H9 (cell line): ENCODE measurements at regions not wholly inside any gene's neighbourhood (a gene's known extent, or its start where the extent isn't known, plus 50 kb on each side); places are given as distances from the start of the nearest gene placed in this dataset.

ENCODE experiments used
- DNase-seq: peaks from one replicate; pipeline ENCODE4 v3.0.0-alpha.2; 2017
- H2AFZ ChIP-seq: one replicate; pipeline ENCODE4 v1.6.1; 2013; ENCODE audit warnings: mild to moderate bottlenecking, low read length, control low read depth, moderate library complexity
- H2AK5ac ChIP-seq: 2 replicates; pipeline ENCODE4 v1.6.1; 2013; ENCODE audit warnings: low read length, control low read depth, mixed read lengths; ENCODE audit not compliant: insufficient read length
- H2BK120ac ChIP-seq: one replicate; pipeline ENCODE4 v1.6.1; 2013; ENCODE audit warnings: low read depth, mild to moderate bottlenecking, low read length, control low read depth, inconsistent platforms; ENCODE audit not compliant: poor library complexity, severe bottlenecking
- H2BK12ac ChIP-seq: 2 replicates; pipeline ENCODE4 v1.6.1; 2013; ENCODE audit warnings: low read length, control low read depth, mixed read lengths, low read depth; ENCODE audit not compliant: insufficient read length
- H2BK15ac ChIP-seq: 2 replicates; pipeline ENCODE4 v1.6.1; 2013; ENCODE audit warnings: low read depth, low read length, control low read depth
- H2BK20ac ChIP-seq: one replicate; pipeline ENCODE4 v1.6.1; 2013; ENCODE audit warnings: low read depth, mild to moderate bottlenecking, low read length, control low read depth, inconsistent platforms; ENCODE audit not compliant: poor library complexity, severe bottlenecking
- H2BK5ac ChIP-seq: 2 replicates; pipeline ENCODE4 v1.6.1; 2013; ENCODE audit warnings: low read length, control low read depth, mixed read lengths; ENCODE audit not compliant: insufficient read length
- H3K14ac ChIP-seq: 2 replicates; pipeline ENCODE4 v1.6.1; 2013; ENCODE audit warnings: low read length, control low read depth; ENCODE audit not compliant: insufficient read depth
- H3K18ac ChIP-seq: 2 replicates; pipeline ENCODE4 v1.6.1; 2013; ENCODE audit warnings: low read depth, mild to moderate bottlenecking, mixed read lengths, low read length, control low read depth; ENCODE audit not compliant: insufficient read length
- H3K23ac ChIP-seq: 2 replicates; pipeline ENCODE4 v1.6.1; 2013; ENCODE audit warnings: low read length, control low read depth, mixed read lengths, low read depth; ENCODE audit not compliant: insufficient read length
- H3K23me2 ChIP-seq: 2 replicates; pipeline ENCODE4 v1.6.1; 2013; ENCODE audit warnings: low read depth, mild to moderate bottlenecking, mixed read lengths, low read length, control low read depth; ENCODE audit not compliant: insufficient read length, poor library complexity, severe bottlenecking
- H3K27ac ChIP-seq: 2 replicates; pipeline ENCODE4 v1.5.1; 2013; ENCODE audit warnings: low read length, control low read depth, mixed read lengths, low read depth; ENCODE audit not compliant: insufficient read length
- H3K27me3 ChIP-seq: 2 replicates; pipeline ENCODE4 v1.6.1; 2013; ENCODE audit warnings: low read length, control low read depth, inconsistent platforms; ENCODE audit not compliant: insufficient read depth
- H3K4ac ChIP-seq: 2 replicates; pipeline ENCODE4 v1.6.1; 2013; ENCODE audit warnings: low read depth, mild to moderate bottlenecking, control low read depth, inconsistent platforms, low read length, moderate library complexity
- H3K4me1 ChIP-seq: 2 replicates; pipeline ENCODE4 v1.6.1; 2013; ENCODE audit warnings: low read length, control low read depth, inconsistent platforms; ENCODE audit not compliant: insufficient read depth
- H3K4me2 ChIP-seq: 2 replicates; pipeline ENCODE4 v1.6.1; 2013; ENCODE audit warnings: low read length, control low read depth, mixed read lengths; ENCODE audit not compliant: insufficient read length, insufficient read depth
- H3K56ac ChIP-seq: 2 replicates; pipeline ENCODE4 v1.6.1; 2013; ENCODE audit warnings: low read depth, mild to moderate bottlenecking, mixed read lengths, low read length, control low read depth; ENCODE audit not compliant: insufficient read length
- H3K79me1 ChIP-seq: 2 replicates; pipeline ENCODE4 v1.6.1; 2013; ENCODE audit warnings: low read depth, mild to moderate bottlenecking, moderate library complexity, low read length, control low read depth, inconsistent platforms; ENCODE audit not compliant: insufficient read depth, poor library complexity, severe bottlenecking
- H3K79me2 ChIP-seq: 2 replicates; pipeline ENCODE4 v1.6.1; 2013; ENCODE audit warnings: low read length, control low read depth, inconsistent platforms; ENCODE audit not compliant: insufficient read depth
- H3K9ac ChIP-seq: 2 replicates; pipeline ENCODE4 v1.6.1; 2013; ENCODE audit warnings: low read length, control low read depth, mixed read lengths; ENCODE audit not compliant: insufficient read length; ENCODE audit errors: extremely low read depth
- H3K9me3 ChIP-seq: one replicate; pipeline ENCODE4 v1.6.1; 2013; ENCODE audit warnings: low read depth, low read length, inconsistent platforms; ENCODE audit not compliant: control insufficient read depth
- H3T11ph ChIP-seq: one replicate; pipeline ENCODE4 v1.6.1; 2013; ENCODE audit warnings: mild to moderate bottlenecking, low read length, control low read depth, inconsistent platforms
- H4K20me1 ChIP-seq: one replicate; pipeline ENCODE4 v1.6.1; 2013; ENCODE audit not compliant: control insufficient read depth, insufficient read length, insufficient read depth
- H4K5ac ChIP-seq: 2 replicates; pipeline ENCODE4 v1.6.1; 2013; ENCODE audit warnings: low read depth, mild to moderate bottlenecking, mixed read lengths, low read length, control low read depth; ENCODE audit not compliant: insufficient read length
- H4K8ac ChIP-seq: replicated peaks from 2 replicates; pipeline ENCODE4 v1.6.1; 2013; ENCODE audit warnings: low read length, control low read depth, mixed read lengths, low read depth; ENCODE audit not compliant: insufficient read length
- H4K91ac ChIP-seq: 2 replicates; pipeline ENCODE4 v1.6.1; 2013; ENCODE audit warnings: low read depth, mild to moderate bottlenecking, moderate library complexity, mixed read lengths, low read length, control low read depth; ENCODE audit not compliant: insufficient read length
- H3K27ac Mint-ChIP-seq, 3 experiments: 2 replicates in 2 of 3; 3 replicates in 1 of 3; pipeline ENCODE4 v1.8.0; 2020 to 2021; ENCODE audit warnings: mixed read lengths in 3 of 3, mild to moderate bottlenecking in 1 of 3, moderate library complexity in 1 of 3
- H3K27me3 Mint-ChIP-seq: 2 replicates; pipeline ENCODE4 v1.8.0; 2021; ENCODE audit warnings: low read depth, mild to moderate bottlenecking, moderate library complexity, mixed read lengths
- H3K36me3 Mint-ChIP-seq, 3 experiments: 2 replicates in 2 of 3; 3 replicates in 1 of 3; pipeline ENCODE4 v1.8.0; 2020 to 2021; ENCODE audit warnings: low read depth in 3 of 3, mixed read lengths in 3 of 3; ENCODE audit not compliant: insufficient read depth in 1 of 3
- H3K4me1 Mint-ChIP-seq, 2 experiments: 2 replicates each; pipeline ENCODE4 v1.8.0; 2020; ENCODE audit warnings: mixed read lengths in 2 of 2
- H3K4me3 Mint-ChIP-seq, 2 experiments: 2 replicates in 1 of 2; 3 replicates in 1 of 2; pipeline ENCODE4 v1.8.0; 2020 to 2021; ENCODE audit warnings: mild to moderate bottlenecking in 2 of 2, mixed read lengths in 2 of 2, moderate library complexity in 1 of 2
- H3K9me3 Mint-ChIP-seq, 2 experiments: 2 replicates in 1 of 2; 3 replicates in 1 of 2; pipeline ENCODE4 v1.8.0; 2020; ENCODE audit warnings: mild to moderate bottlenecking in 2 of 2, mixed read lengths in 2 of 2, moderate library complexity in 1 of 2
- WGBS: extraction: QIAGEN DNeasy Blood & Tissue Kit; methylation state at CpG from one replicate; pipeline ENCODE4 v1.1.7; 2013; ENCODE audit warnings: missing lambda C conversion rate, low lambda C conversion rate, mixed read lengths; ENCODE audit not compliant: insufficient read length; ENCODE audit errors: extremely low coverage; 5-methylcytosine and 5-hydroxymethylcytosine counted together
- TF ChIP-seq, protein P1 (sequence below): fragments of 200-600 bp; sonication (generic); conservative IDR thresholded peaks from 3 replicates; pipeline ENCODE4 v1.8.0; 2021; ENCODE audit warnings: antibody characterized with exemption, mild to moderate bottlenecking

GRCh38 chr6:100126790-100127484, 132.9 kb upstream of the MCHR2 start:
- Histone ChIP-seq H3K79me2 (no peaks in the 10 kb centered on the region), H2BK20ac (no peak overlapping the region), H4K5ac (no peak overlapping the region), H3K9ac (no peak overlapping the region), H3T11ph (no peak overlapping the region), H3K27me3 (no peaks in the 10 kb centered on the region), H3K23me2 (no peaks in the 10 kb centered on the region), H2AK5ac (no peak overlapping the region), H3K56ac (no peak overlapping the region), H2BK15ac (no peak overlapping the region), H2BK120ac (no peak overlapping the region), H4K20me1 (no peaks in the 10 kb centered on the region), H2BK12ac (no peak overlapping the region), H3K9me3 (no peaks in the 10 kb centered on the region), H3K79me1 (no peaks in the 10 kb centered on the region), H2BK5ac (no peak overlapping the region), H3K27ac (no peak overlapping the region), H3K4ac (no peak overlapping the region), H3K14ac (no peak overlapping the region), H3K4me1 (no peaks in the 10 kb centered on the region), H3K18ac (no peak overlapping the region), H2AFZ (no peak overlapping the region), H3K4me2 (no peak overlapping the region), H4K8ac (no peak overlapping the region), H4K91ac (no peak overlapping the region), H3K23ac (no peak overlapping the region)
- no peak overlapping the region; a peak in 1 of 7 replicates for H3K27ac Mint-ChIP-seq
- TF ChIP-seq, protein P1, sequence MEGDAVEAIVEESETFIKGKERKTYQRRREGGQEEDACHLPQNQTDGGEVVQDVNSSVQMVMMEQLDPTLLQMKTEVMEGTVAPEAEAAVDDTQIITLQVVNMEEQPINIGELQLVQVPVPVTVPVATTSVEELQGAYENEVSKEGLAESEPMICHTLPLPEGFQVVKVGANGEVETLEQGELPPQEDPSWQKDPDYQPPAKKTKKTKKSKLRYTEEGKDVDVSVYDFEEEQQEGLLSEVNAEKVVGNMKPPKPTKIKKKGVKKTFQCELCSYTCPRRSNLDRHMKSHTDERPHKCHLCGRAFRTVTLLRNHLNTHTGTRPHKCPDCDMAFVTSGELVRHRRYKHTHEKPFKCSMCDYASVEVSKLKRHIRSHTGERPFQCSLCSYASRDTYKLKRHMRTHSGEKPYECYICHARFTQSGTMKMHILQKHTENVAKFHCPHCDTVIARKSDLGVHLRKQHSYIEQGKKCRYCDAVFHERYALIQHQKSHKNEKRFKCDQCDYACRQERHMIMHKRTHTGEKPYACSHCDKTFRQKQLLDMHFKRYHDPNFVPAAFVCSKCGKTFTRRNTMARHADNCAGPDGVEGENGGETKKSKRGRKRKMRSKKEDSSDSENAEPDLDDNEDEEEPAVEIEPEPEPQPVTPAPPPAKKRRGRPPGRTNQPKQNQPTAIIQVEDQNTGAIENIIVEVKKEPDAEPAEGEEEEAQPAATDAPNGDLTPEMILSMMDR: no peak
- no CpG with 5 or more reads among the region's 6 CpGs for WGBS
- H3K27me3 Mint-ChIP-seq: no peaks in the 10 kb centered on the region; the same call in 1 of the 2 replicates
- H3K4me3 Mint-ChIP-seq: no peak overlapping the region
- H3K9me3 Mint-ChIP-seq: peaks cover 0 to 1% of the 10 kb centered on the region in 2 experiments; a peak in 3 of 5 replicates
- H3K4me1 Mint-ChIP-seq: 0 out of 4 replicates have a peak, but pooled peaks cover 0 to 2% of the 10 kb centered on the region in 2 experiments
- no peaks in the 10 kb centered on the region; a peak in 1 of 7 replicates for H3K36me3 Mint-ChIP-seq
- no peak for DNase-seq
